ENCODE measurements at regions not wholly inside any gene's neighbourhood (a gene's known extent, or its start where the extent isn't known, plus 50 kb on each side); places are given as distances from the start of the nearest gene placed in this dataset.

- Histone ChIP-seq H3K36me3 (no peaks in the 10 kb centered on the region), H3K27ac (no peak overlapping the region), H3K4me1 (no peaks in the 10 kb centered on the region), H3K27me3 (peaks cover 0 to 3% of the 10 kb centered on the region in 2 donors), H3K9me3 (no peaks in the 10 kb centered on the region), H3K4me3 (no peak overlapping the region)
- no peak for DNase-seq (ENCODE audit: low spot score in 2 of 2)
- intact Hi-C loops (cut with DNase I; ENCODE audit: low total_unique reads), result no loop called here
- no peak for TF ChIP-seq POLR2AphosphoS5 (IDR thresholded peaks at IDR 0.05)
- TF ChIP-seq, protein P1, sequence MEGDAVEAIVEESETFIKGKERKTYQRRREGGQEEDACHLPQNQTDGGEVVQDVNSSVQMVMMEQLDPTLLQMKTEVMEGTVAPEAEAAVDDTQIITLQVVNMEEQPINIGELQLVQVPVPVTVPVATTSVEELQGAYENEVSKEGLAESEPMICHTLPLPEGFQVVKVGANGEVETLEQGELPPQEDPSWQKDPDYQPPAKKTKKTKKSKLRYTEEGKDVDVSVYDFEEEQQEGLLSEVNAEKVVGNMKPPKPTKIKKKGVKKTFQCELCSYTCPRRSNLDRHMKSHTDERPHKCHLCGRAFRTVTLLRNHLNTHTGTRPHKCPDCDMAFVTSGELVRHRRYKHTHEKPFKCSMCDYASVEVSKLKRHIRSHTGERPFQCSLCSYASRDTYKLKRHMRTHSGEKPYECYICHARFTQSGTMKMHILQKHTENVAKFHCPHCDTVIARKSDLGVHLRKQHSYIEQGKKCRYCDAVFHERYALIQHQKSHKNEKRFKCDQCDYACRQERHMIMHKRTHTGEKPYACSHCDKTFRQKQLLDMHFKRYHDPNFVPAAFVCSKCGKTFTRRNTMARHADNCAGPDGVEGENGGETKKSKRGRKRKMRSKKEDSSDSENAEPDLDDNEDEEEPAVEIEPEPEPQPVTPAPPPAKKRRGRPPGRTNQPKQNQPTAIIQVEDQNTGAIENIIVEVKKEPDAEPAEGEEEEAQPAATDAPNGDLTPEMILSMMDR (IDR thresholded peaks at IDR 0.05), result no peak
- TF ChIP-seq POLR2A (IDR thresholded peaks at IDR 0.05), result no peak
Observed at GRCh38 chr20:22159276-22159675, 425.1 kb downstream of the FOXA2 start.

GRCh38 chr20:22127587-22127986 lies 422.1 kb downstream of the PAX1 start:
- H3K4me3 ChIP-seq, result no peak overlapping the region
- intact Hi-C loops (cut with DNase I; ENCODE audit: low total_unique reads), result no loop called here
- H3K27ac ChIP-seq, result no peak overlapping the region
- H3K9me3 ChIP-seq, result peaks cover 10 to 23% of the 10 kb centered on the region in 2 donors
- no peak for TF ChIP-seq POLR2A (IDR thresholded peaks at IDR 0.05)
- TF ChIP-seq POLR2AphosphoS5 (IDR thresholded peaks at IDR 0.05), result no peak
- TF ChIP-seq, protein P1 (IDR thresholded peaks at IDR 0.05), result no peak
- DNase-seq (ENCODE audit: low spot score in 2 of 2), result no peak
- no peaks in the 10 kb centered on the region for H3K36me3 ChIP-seq
- no peaks in the 10 kb centered on the region for H3K27me3 ChIP-seq
- H3K4me1 ChIP-seq, result no peaks in the 10 kb centered on the region

- TF ChIP-seq, protein P1 (IDR thresholded peaks at IDR 0.05), result peak in 1 of 3 donors; percentile 49
- TF ChIP-seq POLR2AphosphoS5 (IDR thresholded peaks at IDR 0.05) (no peak), POLR2A (IDR thresholded peaks at IDR 0.05) (no peak)
- intact Hi-C loops (cut with DNase I; ENCODE audit: low total_unique reads), result loop anchor here (5.0 kb wide), 1 partner anchor 609 kb away; no protein-coding TSS in a partner anchor
- no peak for DNase-seq (ENCODE audit: low spot score in 2 of 2)
- no peaks in the 10 kb centered on the region for H3K9me3 ChIP-seq
- no peak overlapping the region for H3K4me3 ChIP-seq
- no peaks in the 10 kb centered on the region for H3K36me3 ChIP-seq
- no peaks in the 10 kb centered on the region for H3K4me1 ChIP-seq
- H3K27ac ChIP-seq, result no peak overlapping the region
- H3K27me3 ChIP-seq, result no peaks in the 10 kb centered on the region
Observed at GRCh38 chr20:22106308-22106938, 401.0 kb downstream of the PAX1 start.

- Histone ChIP-seq H3K36me3 (no peaks in the 10 kb centered on the region), H3K4me1 (no peaks in the 10 kb centered on the region), H3K9me3 (no peaks in the 10 kb centered on the region), H3K27me3 (no peaks in the 10 kb centered on the region), H3K27ac (no peak overlapping the region), H3K4me3 (no peak overlapping the region)
- DNase-seq (ENCODE audit: low spot score in 2 of 2), result no peak
- intact Hi-C loops (cut with DNase I; ENCODE audit: low total_unique reads), result no loop called here
- TF ChIP-seq, protein P1 (IDR thresholded peaks at IDR 0.05), result no peak
- TF ChIP-seq POLR2AphosphoS5 (IDR thresholded peaks at IDR 0.05) (no peak), POLR2A (IDR thresholded peaks at IDR 0.05) (no peak)
Observed at GRCh38 chr20:22101606-22102005, 396.1 kb downstream of the PAX1 start.

DNA sequence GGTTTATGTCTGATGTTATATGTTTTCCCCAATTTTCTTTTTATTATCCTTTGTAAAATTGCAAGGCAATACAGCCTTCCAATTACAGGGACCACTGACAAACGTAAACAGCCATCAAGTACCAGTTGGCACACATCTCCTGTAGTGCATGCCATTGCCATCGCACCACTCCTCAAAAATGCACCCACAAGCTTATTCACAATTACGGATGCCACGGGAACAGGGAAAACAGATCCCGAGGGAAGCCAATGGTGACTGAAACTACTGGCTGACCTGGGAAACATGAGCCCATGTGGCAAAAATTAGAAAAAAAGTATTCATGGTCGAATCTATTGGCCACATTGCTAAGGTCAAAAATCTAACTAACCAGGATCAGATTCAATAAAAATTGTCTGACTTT lies 395.2 kb downstream of the PAX1 start:
- Histone ChIP-seq H3K4me3 (no peak overlapping the region), H3K36me3 (no peaks in the 10 kb centered on the region), H3K4me1 (no peaks in the 10 kb centered on the region), H3K27me3 (no peaks in the 10 kb centered on the region), H3K27ac (no peak overlapping the region), H3K9me3 (no peaks in the 10 kb centered on the region)
- TF ChIP-seq POLR2AphosphoS5 (IDR thresholded peaks at IDR 0.05) (no peak), POLR2A (IDR thresholded peaks at IDR 0.05) (no peak)
- TF ChIP-seq, protein P1 (IDR thresholded peaks at IDR 0.05), result no peak
- intact Hi-C loops (cut with DNase I; ENCODE audit: low total_unique reads), result no loop called here
- DNase-seq (ENCODE audit: low spot score in 2 of 2), result no peak

All from breast epithelium (tissue), 4 donors.